ENCODE measurements at regions not wholly inside any gene's neighbourhood (a gene's known extent, or its start where the extent isn't known, plus 50 kb on each side); places are given as distances from the start of the nearest gene placed in this dataset.

GRCh38 chr2:123546353-123546752 lies 478.7 kb upstream of the CNTNAP5 start:
- no peak overlapping the region for H2AFZ ChIP-seq
- H3K79me2 ChIP-seq = no peaks in the 10 kb centered on the region
- no peak overlapping the region for H3K4me3 ChIP-seq (ENCODE audit: low read depth, low read length)
- no peak overlapping the region for H3K9ac ChIP-seq
- H3K4me1 ChIP-seq = no peaks in the 10 kb centered on the region
- no peaks in the 10 kb centered on the region for H3K9me3 ChIP-seq (ENCODE audit: control insufficient read depth, low read length)
- TF ChIP-seq CTCF (IDR thresholded peaks at IDR 0.05) = no peak
- no peaks in the 10 kb centered on the region for H3K27me3 ChIP-seq (ENCODE audit: control insufficient read depth, insufficient read depth, low read length)
- no peak overlapping the region for H3K27ac ChIP-seq
- no peak overlapping the region for H3K4me2 ChIP-seq (ENCODE audit: low read length)
- H3K36me3 ChIP-seq (ENCODE audit: control insufficient read depth, insufficient read depth, low read length) = no peaks in the 10 kb centered on the region

GRCh38 chr2:123563515-123563914 lies 461.6 kb upstream of the CNTNAP5 start:
- no peaks in the 10 kb centered on the region for H3K36me3 ChIP-seq (ENCODE audit: control insufficient read depth, insufficient read depth, low read length)

GRCh38 chr2:123566291-123566946 lies 458.7 kb upstream of the CNTNAP5 start:
- Histone ChIP-seq H3K9ac (no peak overlapping the region), H3K4me2 (ENCODE audit: low read length) (no peak overlapping the region), H3K9me3 (ENCODE audit: control insufficient read depth, low read length) (no peaks in the 10 kb centered on the region), H3K27me3 (ENCODE audit: control insufficient read depth, insufficient read depth, low read length) (no peaks in the 10 kb centered on the region), H3K27ac (no peak overlapping the region), H3K36me3 (ENCODE audit: control insufficient read depth, insufficient read depth, low read length) (no peaks in the 10 kb centered on the region), H3K79me2 (no peaks in the 10 kb centered on the region), H3K4me3 (ENCODE audit: low read depth, low read length) (no peak overlapping the region), H3K4me1 (no peaks in the 10 kb centered on the region), H2AFZ (no peak overlapping the region)
- TF ChIP-seq CTCF (IDR thresholded peaks at IDR 0.05) = no peak

More at GRCh38 chr2:123563515-123563914, 461.6 kb upstream of the CNTNAP5 start:
- Histone ChIP-seq H3K9me3 (ENCODE audit: control insufficient read depth, low read length) (no peaks in the 10 kb centered on the region), H3K27ac (no peak overlapping the region), H3K27me3 (ENCODE audit: control insufficient read depth, insufficient read depth, low read length) (no peaks in the 10 kb centered on the region), H3K4me1 (no peaks in the 10 kb centered on the region), H3K79me2 (no peaks in the 10 kb centered on the region), H3K9ac (no peak overlapping the region), H3K4me2 (ENCODE audit: low read length) (no peak overlapping the region), H3K4me3 (ENCODE audit: low read depth, low read length) (no peak overlapping the region), H2AFZ (no peak overlapping the region)
- TF ChIP-seq CTCF (IDR thresholded peaks at IDR 0.05) = no peak

GRCh38 chr2:123578016-123578415 lies 447.1 kb upstream of the CNTNAP5 start:
- H3K4me2 ChIP-seq (ENCODE audit: low read length) = no peak overlapping the region
- H3K27me3 ChIP-seq (ENCODE audit: control insufficient read depth, insufficient read depth, low read length) = no peaks in the 10 kb centered on the region
- no peaks in the 10 kb centered on the region for H3K4me1 ChIP-seq
- no peak for TF ChIP-seq CTCF (IDR thresholded peaks at IDR 0.05)
- no peaks in the 10 kb centered on the region for H3K9me3 ChIP-seq (ENCODE audit: control insufficient read depth, low read length)
- no peak overlapping the region for H3K27ac ChIP-seq
- H2AFZ ChIP-seq = no peak overlapping the region
- H3K9ac ChIP-seq = no peak overlapping the region
- H3K4me3 ChIP-seq (ENCODE audit: low read depth, low read length) = no peak overlapping the region
- no peaks in the 10 kb centered on the region for H3K79me2 ChIP-seq
- H3K36me3 ChIP-seq (ENCODE audit: control insufficient read depth, insufficient read depth, low read length) = no peaks in the 10 kb centered on the region

GRCh38 chr2:123596621-123597020 lies 428.5 kb upstream of the CNTNAP5 start:
- no peak overlapping the region for H3K4me3 ChIP-seq (ENCODE audit: low read depth, low read length)
- H2AFZ ChIP-seq = no peak overlapping the region
- H3K27me3 ChIP-seq (ENCODE audit: control insufficient read depth, insufficient read depth, low read length) = no peaks in the 10 kb centered on the region
- no peak overlapping the region for H3K27ac ChIP-seq
- H3K4me2 ChIP-seq (ENCODE audit: low read length) = no peak overlapping the region
- no peaks in the 10 kb centered on the region for H3K79me2 ChIP-seq
- no peak overlapping the region for H3K9ac ChIP-seq
- no peaks in the 10 kb centered on the region for H3K36me3 ChIP-seq (ENCODE audit: control insufficient read depth, insufficient read depth, low read length)
- TF ChIP-seq CTCF (IDR thresholded peaks at IDR 0.05) = no peak
- no peaks in the 10 kb centered on the region for H3K4me1 ChIP-seq
- H3K9me3 ChIP-seq (ENCODE audit: control insufficient read depth, low read length) = no peaks in the 10 kb centered on the region

All from parathyroid adenoma (tissue), 2 donors.